Stimulated activated CD4-positive, alpha-beta T cell treated with anti-CD3 and anti-CD28 coated beads, Interleukin-2, amount 100 ng/mL, for 4 hours (primary cell): ENCODE measurements at regions not wholly inside any gene's neighbourhood (a gene's known extent, or its start where the extent isn't known, plus 50 kb on each side); places are given as distances from the start of the nearest gene placed in this dataset.

Source experiments
- DNase-seq: peaks from one replicate; pipeline ENCODE4 v3.0.0-alpha.2; 2020; ENCODE audit warnings: low read depth

GRCh38 chr2:177021706-177022343 is 190.8 kb upstream of the HNRNPA3 start:
- no peak for DNase-seq

GRCh38 chr2:177024765-177025164 is 187.8 kb upstream of the HNRNPA3 start:
- DNase-seq, result no peak

DNA sequence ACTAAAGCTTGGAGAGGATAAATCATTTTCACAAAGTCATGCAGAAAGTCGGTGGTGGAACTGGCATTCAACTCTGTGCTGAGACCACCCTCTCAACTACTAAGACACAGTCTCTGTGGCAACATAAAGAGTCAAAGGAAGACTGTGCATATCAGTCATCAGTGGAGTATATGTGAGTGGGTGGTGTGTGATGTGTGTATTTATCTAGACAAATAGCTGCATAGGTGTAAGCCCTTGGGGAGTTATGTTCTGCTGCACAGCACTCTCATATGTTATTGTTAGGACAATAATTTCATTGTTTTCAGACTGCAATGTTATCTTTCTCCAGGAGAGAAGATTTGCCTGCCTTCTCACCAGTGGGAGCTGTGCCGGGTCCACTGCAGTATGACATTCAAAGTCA is 186.3 kb upstream of the HNRNPA3 start:
- no peak for DNase-seq

DNA sequence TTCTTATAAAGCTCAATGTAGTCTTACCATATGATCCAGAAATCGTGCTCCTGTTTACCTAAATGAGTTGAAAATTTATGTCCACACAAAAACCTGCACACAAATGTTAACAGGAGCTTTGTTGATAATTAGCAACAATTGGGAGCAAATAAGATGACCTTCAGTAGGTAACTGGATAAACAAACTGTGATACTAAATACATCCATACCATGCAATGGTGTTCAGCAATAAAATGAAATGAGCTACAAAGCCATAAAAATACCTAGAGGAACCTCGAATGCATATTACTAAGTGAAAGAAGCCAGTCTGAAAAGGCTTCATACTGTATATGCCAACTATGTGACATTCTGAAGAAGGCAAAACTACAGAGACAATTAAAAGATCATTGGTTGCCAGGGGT is 185.6 kb upstream of the HNRNPA3 start:
- no peak for DNase-seq

DNA sequence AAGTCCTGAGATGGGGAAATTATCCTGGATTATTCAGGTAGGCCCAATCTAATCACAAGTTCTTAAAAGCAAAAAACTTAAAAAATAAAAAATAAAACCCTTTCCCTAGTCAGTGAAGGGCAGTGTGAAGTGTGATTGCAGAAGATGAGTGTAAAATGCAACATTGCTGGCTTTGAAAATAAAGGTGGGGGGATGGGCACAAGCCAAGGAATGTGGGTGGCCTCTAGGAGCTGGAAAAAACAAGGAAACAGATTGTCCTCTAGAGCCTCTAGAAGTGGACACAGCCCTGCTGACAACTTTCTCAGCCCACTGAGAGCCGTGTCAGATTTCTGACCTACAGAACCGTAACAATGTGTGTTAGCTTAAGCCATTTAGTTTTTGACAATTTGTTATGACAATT is 184.3 kb upstream of the HNRNPA3 start:
- DNase-seq, result no peak

DNA sequence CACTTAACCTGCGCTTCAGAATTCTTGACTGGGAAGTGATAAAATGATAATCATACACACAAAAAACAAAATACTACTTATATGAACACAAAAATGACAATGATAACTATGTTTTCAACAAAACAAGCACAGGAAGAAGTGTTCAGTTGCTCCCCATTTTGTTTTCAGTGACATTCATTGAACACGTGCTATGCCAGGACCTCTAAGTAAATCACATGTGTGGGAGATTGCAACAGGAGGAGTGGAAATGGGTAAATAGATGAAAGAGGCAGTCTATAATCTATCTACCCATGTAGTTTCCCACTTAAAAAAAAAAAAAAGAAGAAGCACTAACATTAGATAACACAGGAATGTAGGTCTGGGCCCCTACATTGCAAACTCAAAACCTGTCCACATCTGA is 183.5 kb upstream of the HNRNPA3 start:
- DNase-seq, result no peak

DNA sequence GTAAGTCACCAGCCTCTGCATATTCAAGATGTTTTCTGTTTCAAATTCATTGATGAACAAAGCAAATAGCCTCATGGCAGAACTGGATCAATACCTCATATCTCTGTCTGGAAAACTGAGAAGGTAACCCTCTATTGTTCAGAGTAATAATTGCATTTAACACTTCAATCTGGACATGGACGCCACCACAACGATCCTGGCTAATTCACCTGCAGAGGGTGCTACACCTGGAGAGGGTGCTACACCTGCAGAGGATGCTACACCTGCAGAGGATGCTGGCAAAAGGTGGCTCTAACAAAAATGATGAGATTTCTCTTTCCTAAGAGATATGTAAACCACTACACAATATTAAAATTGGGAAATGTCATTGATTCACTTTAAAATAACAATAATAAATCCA is 183.1 kb upstream of the HNRNPA3 start:
- DNase-seq, result no peak

DNA sequence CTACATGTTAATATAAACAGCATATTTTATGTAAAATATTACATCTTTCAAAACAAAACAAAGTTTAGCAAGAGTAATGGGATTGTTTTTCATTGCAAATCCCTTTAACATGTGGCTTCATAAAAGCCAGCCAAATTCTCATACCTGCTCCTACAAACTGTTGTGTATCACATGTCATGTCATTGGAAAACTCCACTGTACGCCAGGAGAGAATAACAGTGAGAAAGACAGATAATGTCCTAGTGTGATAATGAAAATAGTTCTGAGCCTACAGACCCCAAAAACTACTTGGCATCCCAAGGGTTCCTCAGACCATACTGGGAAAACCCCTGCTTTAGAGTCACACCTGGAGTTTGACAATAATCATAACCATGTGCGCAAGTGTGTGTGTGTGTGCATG is 182.7 kb upstream of the HNRNPA3 start:
- DNase-seq, result no peak

DNA sequence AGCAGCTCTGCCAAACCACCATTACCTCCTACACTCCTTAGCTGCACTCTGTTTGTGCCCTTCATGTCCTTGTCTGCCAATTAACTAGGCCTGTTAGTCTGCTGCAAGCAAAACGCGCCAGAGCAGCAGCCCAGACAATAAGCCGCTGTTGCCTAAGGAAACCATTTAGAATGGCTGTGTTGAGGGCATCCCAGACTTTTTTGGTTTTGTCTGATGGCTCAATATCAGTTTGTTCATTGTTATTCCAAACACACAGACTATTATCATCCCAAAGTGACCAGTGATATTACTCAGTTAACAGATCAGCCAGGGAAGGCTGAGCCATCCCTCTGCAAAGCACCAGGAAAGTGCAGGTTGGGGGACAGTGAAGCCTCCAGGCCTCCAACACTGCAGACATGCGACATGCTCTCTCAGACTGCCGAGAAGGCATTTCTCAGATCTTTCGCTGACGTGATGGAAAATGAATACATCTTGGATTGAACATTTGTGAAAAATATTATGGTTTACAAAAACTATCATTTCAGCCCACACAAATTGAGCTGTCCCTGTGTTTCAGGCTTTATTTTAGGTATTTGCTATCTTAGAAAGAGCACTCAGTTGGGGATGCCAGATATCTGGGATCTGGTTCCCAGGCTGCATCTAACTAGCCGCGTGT is 182.0 kb upstream of the HNRNPA3 start:
- DNase-seq, result no peak

- no peak for DNase-seq
These were observed 181.0 kb upstream of the HNRNPA3 start for GRCh38 chr2:177031438-177032180.

DNA sequence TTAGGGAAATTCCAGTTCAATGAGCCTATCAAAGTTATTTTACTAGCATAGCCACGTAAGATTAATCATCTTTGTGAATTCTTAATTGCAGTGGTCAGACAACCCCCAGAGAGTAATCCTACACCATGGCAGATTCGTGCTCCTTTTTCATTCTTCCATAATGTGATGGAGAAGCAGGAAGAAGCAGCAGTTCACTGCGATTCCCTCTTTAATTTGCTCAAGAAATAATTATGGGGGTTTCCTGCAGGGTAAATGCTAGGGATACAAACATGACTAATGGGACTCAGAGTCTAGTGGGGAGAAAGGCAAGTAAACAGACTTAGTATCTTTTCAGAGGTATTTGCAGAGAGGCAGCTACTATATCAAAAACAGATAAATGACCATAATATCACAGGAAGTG is 175.8 kb upstream of the HNRNPA3 start:
- DNase-seq, result no peak

DNA sequence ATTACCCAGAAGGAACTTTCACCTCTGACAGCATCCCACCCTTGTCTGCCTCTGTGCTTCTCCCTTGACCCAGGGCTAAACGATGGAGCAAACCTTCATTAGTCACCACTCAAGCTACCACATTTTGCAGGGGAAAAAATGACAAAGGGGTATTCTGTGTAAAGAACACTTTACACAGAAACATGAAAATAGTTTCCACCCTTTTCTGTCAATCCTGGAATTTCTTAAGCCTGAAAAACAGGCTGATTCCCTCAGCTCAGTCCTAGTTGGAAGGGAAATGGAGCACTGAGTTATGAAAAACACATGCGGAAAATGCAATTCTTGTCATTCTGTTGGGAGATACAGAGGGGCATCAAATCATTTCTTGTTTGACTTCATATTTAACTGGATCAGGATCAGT is 175.0 kb upstream of the HNRNPA3 start:
- DNase-seq, result no peak

DNA sequence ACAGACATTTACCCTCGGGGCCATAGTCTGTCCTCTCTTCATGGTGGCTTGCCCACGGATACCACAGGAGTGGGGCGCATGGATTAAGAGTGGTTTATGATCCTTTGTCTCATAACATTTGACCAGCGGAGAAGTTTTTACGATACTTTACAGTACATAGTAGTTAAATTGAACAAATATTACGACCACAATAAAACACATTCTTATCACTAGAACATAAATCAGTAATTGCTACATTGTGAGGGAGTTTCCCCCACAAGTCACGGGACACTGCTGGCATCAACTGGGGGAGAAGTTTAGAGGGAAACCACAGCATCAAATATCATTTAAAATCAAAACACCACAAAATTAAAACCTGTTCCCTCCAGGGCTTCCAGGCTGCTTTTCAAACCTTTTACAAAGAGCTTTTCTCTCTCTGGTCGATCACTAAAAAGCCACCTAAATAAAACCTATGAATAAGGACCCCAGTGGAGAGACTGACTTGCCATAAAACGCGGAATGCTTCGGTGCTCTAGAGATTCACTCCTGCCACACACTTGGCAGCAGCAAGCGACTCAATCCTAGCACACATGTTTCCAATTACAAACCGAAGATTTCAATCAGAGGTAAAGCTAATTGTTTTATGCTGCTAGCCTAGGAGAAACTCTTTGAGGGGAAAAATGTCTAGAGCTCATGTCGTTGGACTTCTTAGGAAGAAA is 173.7 kb upstream of the HNRNPA3 start:
- DNase-seq, result no peak

DNA sequence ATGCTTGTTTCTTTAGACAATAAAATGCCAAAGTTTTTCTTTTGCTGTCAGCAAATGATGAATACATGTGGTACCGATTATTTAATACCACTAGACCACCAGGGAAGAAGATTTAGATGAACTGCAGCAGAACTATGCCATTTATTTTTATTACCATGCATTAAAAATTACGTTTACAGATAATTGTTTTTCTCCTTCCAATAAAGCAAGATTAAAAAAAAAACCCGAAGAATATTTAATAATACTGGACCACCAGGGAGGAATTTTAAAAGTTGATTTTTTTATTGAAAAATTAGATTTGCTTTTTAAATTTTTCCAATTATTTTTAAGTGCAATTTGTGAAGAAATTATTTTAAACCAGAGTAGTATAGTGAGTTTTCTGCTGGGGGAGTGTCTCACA is 170.3 kb upstream of the HNRNPA3 start:
- no peak for DNase-seq

DNA sequence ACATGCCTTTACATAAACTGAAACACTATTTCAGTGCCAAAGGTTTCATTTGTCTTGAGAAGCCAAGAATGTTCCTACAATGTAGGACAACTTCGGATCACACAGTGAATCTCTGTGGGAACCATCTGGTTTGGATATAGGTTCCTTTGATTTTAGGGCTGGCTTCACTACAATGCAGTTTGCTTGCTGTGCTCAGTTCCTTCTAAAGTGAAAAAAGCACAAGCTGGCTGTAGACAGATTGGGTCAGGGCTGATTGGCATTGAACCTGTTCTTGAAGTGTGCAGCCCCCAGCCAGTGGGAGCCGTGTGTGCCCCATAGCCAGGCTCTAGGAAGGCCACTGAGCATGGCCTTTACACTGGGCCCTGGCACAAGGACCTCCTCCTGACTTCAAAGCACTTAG is 167.9 kb upstream of the HNRNPA3 start:
- no peak for DNase-seq

DNA sequence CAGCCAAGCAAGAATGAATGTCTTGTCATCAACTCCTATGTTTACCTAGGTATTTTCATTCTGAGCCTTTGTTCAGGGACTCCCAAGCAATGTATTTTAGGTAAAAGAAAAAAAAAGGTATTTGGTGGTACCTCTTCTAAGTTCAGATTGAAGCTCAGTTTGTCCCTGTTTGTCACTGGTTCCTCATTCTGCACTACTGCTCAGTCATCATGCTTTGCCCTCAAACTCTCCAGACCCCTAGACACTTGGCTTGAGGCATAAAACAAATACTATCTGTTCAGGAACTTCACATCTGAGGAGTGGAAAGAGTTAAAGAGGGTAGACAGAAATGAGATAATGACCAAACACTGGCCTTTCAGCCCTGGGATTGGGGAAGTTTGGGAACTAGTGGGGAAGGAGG is 163.6 kb upstream of the HNRNPA3 start:
- no peak for DNase-seq

- DNase-seq, result no peak
These were observed 161.3 kb upstream of the HNRNPA3 start for GRCh38 chr2:177051278-177051677.

- DNase-seq, result no peak
These were observed 160.1 kb upstream of the HNRNPA3 start for GRCh38 chr2:177052471-177052870.

GRCh38 chr2:177053038-177053437 is 159.6 kb upstream of the HNRNPA3 start:
- DNase-seq, result no peak

DNA sequence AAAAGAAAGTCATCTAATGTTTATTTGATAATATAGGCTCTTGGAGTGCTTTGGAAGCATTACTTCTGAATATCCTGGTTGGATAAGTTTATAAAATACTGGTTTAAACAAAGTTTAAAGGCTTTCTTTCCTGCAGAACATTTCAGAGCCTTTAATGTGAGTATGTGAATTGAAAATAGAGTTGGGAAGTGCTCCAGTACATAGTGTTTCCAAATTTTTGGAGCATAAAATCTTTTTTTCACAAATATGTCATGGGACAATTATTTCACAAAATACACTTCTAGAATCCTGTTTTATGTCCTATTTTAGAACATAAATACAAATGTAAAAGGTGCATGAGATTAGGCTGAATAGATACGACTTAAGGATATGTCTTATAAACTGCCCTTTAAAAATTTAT is 158.9 kb upstream of the HNRNPA3 start:
- DNase-seq, result no peak

DNA sequence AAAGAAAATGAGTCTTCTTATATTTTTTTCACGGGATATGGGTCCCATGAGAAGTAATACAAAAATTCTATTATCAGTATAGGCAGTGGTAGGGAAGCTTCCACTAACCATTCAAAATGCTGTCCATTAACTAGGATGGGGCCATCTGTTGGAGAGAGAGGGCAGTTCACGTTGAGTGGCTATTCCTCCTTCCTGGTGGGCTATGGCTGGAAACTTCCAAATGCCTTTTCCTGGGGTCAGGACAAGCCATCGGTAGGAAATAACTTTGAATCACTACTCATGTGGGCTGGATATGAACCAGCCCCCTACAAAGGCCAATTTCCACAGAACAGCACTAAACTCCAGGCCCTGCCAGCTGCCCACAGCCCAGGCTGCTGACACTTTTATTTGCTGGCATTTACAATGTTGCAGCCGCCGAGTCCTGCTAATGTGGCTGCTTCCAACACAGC is 156.1 kb upstream of the HNRNPA3 start:
- no peak for DNase-seq

DNA sequence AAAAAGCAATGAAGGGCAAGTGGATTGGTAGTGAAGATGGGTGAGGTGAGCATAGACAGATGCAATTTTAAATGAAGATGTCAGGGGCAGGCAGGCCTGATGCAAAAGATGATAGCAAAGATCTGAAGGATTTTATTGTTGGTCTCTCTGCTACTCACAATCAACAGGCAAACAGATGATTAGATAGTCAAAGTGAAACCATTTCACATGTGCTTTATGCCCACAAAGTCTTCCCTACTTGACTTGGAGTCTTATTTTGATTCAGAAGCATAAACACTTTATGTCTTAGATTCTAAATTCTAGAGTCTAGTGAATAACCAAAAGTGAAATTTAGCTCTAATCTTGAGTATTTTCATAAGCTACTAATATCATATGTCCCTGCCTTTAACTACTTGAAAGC is 153.8 kb upstream of the HNRNPA3 start:
- no peak for DNase-seq

- DNase-seq, result no peak
These were observed 153.3 kb upstream of the HNRNPA3 start for GRCh38 chr2:177059293-177059692.
